SK-N-MC (cell line): ENCODE measurements at regions not wholly inside any gene's neighbourhood (a gene's known extent, or its start where the extent isn't known, plus 50 kb on each side); places are given as distances from the start of the nearest gene placed in this dataset.

ENCODE experiments used
- DNase-seq: peaks from one replicate; pipeline ENCODE4 v3.0.0-alpha.2; 2011; ENCODE audit warnings: low read depth, low spot score
- H3K27ac ChIP-seq: fragments of 200-600 bp; sonication (generic); 2 replicates; pipeline ENCODE4 v1.5.1; 2016; ENCODE audit warnings: mixed run types
- H3K36me3 ChIP-seq: fragments of 200-600 bp; sonication (generic); 2 replicates; pipeline ENCODE4 v1.6.1; 2017; ENCODE audit warnings: antibody characterized with exemption, low read length, mixed read lengths; ENCODE audit not compliant: insufficient read depth
- H3K4me3 ChIP-seq: fragments of 200-600 bp; sonication (generic); 2 replicates; pipeline ENCODE4 v1.5.1; 2016
- H3K9ac ChIP-seq: fragments of 200-600 bp; sonication (generic); 2 replicates; pipeline ENCODE4 v1.8.0; 2017; ENCODE audit warnings: mixed run types, mixed read lengths; ENCODE audit not compliant: insufficient read length
- H3K9me3 ChIP-seq: fragments of 200-600 bp; sonication (generic); 2 replicates; pipeline ENCODE4 v1.6.1; 2017; ENCODE audit warnings: low read depth, mild to moderate bottlenecking, antibody characterized with exemption, low read length, moderate library complexity, mixed read lengths
- EZH2 ChIP-seq: fragments of 200-600 bp; sonication (generic); IDR thresholded peaks from one replicate; pipeline ENCODE4 v1.6.1; 2017; ENCODE audit warnings: antibody characterized with exemption
- FOXP2 ChIP-seq: optimal IDR thresholded peaks from 2 replicates; pipeline ENCODE3; 2011; ENCODE audit warnings: mild to moderate bottlenecking, moderate library complexity; ENCODE audit not compliant: insufficient read depth; ENCODE audit errors: extremely low read length, control extremely low read depth
- POLR2AphosphoS5 ChIP-seq: IDR thresholded peaks from 2 replicates; pipeline ENCODE4 v1.6.1; 2012; ENCODE audit warnings: mild to moderate bottlenecking, low read depth, low read length, borderline replicate concordance

GRCh38 chr18:77702686-77703085 is 453.0 kb downstream of the GALR1 start:
- TF ChIP-seq FOXP2 = no peak
- no peak for TF ChIP-seq POLR2AphosphoS5
- no peak for TF ChIP-seq EZH2
- DNase-seq = no peak
- H3K9ac ChIP-seq = no peak overlapping the region
- no peak overlapping the region for H3K27ac ChIP-seq
- no peaks in the 10 kb centered on the region for H3K36me3 ChIP-seq
- H3K4me3 ChIP-seq = no peak overlapping the region
- no peaks in the 10 kb centered on the region for H3K9me3 ChIP-seq

- no peak overlapping the region for H3K9ac ChIP-seq
- no peaks in the 10 kb centered on the region for H3K36me3 ChIP-seq
- no peak for DNase-seq
- H3K4me3 ChIP-seq = no peak overlapping the region
- no peaks in the 10 kb centered on the region for H3K9me3 ChIP-seq
- no peak overlapping the region for H3K27ac ChIP-seq
- no peak for TF ChIP-seq EZH2
- TF ChIP-seq FOXP2 = no peak
- TF ChIP-seq POLR2AphosphoS5 = no peak
These were observed 455.7 kb downstream of the GALR1 start for GRCh38 chr18:77705301-77705700.

- Histone ChIP-seq H3K9ac (no peak overlapping the region), H3K4me3 (no peak overlapping the region), H3K36me3 (no peaks in the 10 kb centered on the region), H3K9me3 (no peaks in the 10 kb centered on the region), H3K27ac (no peak overlapping the region)
- no peak for DNase-seq
- TF ChIP-seq EZH2 = no peak
- TF ChIP-seq POLR2AphosphoS5 = no peak
- no peak for TF ChIP-seq FOXP2
These were observed 459.3 kb downstream of the GALR1 start for GRCh38 chr18:77708826-77709506.

- Histone ChIP-seq H3K4me3 (no peak overlapping the region), H3K36me3 (no peaks in the 10 kb centered on the region), H3K9me3 (no peaks in the 10 kb centered on the region), H3K27ac (no peak overlapping the region), H3K9ac (no peak overlapping the region)
- TF ChIP-seq FOXP2 (no peak), POLR2AphosphoS5 (no peak), EZH2 (no peak)
- no peak for DNase-seq
These were observed 461.4 kb downstream of the GALR1 start for GRCh38 chr18:77711096-77711495.

GRCh38 chr18:77714716-77715115 is 465.1 kb downstream of the GALR1 start:
- no peak overlapping the region for H3K9ac ChIP-seq
- no peak for DNase-seq
- no peaks in the 10 kb centered on the region for H3K9me3 ChIP-seq
- no peak overlapping the region for H3K27ac ChIP-seq
- no peak for TF ChIP-seq EZH2
- TF ChIP-seq POLR2AphosphoS5 = no peak
- TF ChIP-seq FOXP2 = no peak
- no peaks in the 10 kb centered on the region for H3K36me3 ChIP-seq
- no peak overlapping the region for H3K4me3 ChIP-seq

GRCh38 chr18:77716282-77716681 is 466.6 kb downstream of the GALR1 start:
- Histone ChIP-seq H3K4me3 (no peak overlapping the region), H3K27ac (no peak overlapping the region), H3K36me3 (no peaks in the 10 kb centered on the region), H3K9ac (no peak overlapping the region), H3K9me3 (no peaks in the 10 kb centered on the region)
- TF ChIP-seq POLR2AphosphoS5 = no peak
- no peak for TF ChIP-seq FOXP2
- no peak for TF ChIP-seq EZH2
- DNase-seq = no peak

GRCh38 chr18:77733292-77733903 is 483.8 kb downstream of the GALR1 start:
- DNase-seq = no peak
- Histone ChIP-seq H3K9ac (no peak overlapping the region), H3K9me3 (no peaks in the 10 kb centered on the region), H3K27ac (no peak overlapping the region), H3K4me3 (no peak overlapping the region), H3K36me3 (no peaks in the 10 kb centered on the region)
- TF ChIP-seq EZH2 = no peak
- TF ChIP-seq FOXP2 = no peak
- no peak for TF ChIP-seq POLR2AphosphoS5

GRCh38 chr18:77736842-77737241 is 487.2 kb downstream of the GALR1 start:
- no peak for DNase-seq
- H3K9me3 ChIP-seq = no peaks in the 10 kb centered on the region
- H3K9ac ChIP-seq = no peak overlapping the region
- H3K36me3 ChIP-seq = no peaks in the 10 kb centered on the region
- H3K4me3 ChIP-seq = no peak overlapping the region
- no peak for TF ChIP-seq EZH2
- TF ChIP-seq POLR2AphosphoS5 = no peak
- TF ChIP-seq FOXP2 = no peak
- H3K27ac ChIP-seq = no peak overlapping the region
